ENCODE measurements at regions not wholly inside any gene's neighbourhood (a gene's known extent, or its start where the extent isn't known, plus 50 kb on each side); places are given as distances from the start of the nearest gene placed in this dataset.

DNA sequence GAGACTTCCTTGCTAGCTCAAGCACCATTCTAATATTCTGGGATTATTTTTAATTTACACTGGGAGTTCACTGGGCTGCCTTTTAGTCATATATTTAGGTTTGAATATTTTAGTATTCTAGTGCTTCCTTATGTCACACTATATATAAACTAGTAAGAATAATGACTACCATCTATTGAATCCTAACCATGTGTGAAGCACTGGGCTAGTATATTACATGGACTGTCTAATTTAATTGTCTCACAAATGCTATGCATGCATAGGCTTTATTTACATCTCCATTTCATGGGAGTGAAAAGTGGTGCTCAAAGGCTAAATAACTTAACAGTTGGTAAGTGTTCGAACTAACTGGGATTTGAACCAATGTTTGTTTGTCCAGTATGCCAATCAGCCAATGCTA is 272.4 kb downstream of the RND3 start:
- no peak for TF ChIP-seq CTCF (conservative IDR thresholded peaks at IDR 0.05; ENCODE audit: low read length)
- no peak for TF ChIP-seq EZH2phosphoT487 (IDR thresholded peaks at IDR 0.05; ENCODE audit: borderline replicate concordance)

Data from Loucy (cell line).